HG03571 (cell line): ENCODE measurements at regions not wholly inside any gene's neighbourhood (a gene's known extent, or its start where the extent isn't known, plus 50 kb on each side); places are given as distances from the start of the nearest gene placed in this dataset.
A peak's percentile ranks its signal among the peaks of the same experiment; 100 is the strongest.
"Not testable (repeated sequence)": the region's sequence is repeated elsewhere in the genome, so short reads cannot be mapped to it uniquely, and the experiment has no call there.

ENCODE experiments used
- ATAC-seq: cut with Tn5 transposase; IDR thresholded peaks from one replicate; pipeline ENCODE4 v1.9.1; 2021; ENCODE audit not compliant: unreplicated experiment

DNA sequence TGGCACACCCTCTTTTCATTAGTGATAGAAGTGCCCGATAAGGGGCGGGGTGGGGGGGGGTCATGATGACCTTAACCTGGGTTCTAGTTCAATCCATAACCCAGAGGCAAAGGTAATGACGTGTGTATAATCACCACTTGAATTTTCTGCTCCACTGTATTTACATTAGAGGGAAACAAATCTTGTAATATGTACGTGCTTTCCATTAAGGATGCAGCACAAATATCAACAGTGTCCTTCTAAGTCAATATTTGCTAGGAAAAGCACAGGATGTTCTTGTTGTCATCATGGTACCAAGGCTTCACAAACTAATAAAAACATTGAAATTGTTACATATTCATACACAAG is 121.2 kb upstream of the SLC38A2 start:
- no peak for ATAC-seq

DNA sequence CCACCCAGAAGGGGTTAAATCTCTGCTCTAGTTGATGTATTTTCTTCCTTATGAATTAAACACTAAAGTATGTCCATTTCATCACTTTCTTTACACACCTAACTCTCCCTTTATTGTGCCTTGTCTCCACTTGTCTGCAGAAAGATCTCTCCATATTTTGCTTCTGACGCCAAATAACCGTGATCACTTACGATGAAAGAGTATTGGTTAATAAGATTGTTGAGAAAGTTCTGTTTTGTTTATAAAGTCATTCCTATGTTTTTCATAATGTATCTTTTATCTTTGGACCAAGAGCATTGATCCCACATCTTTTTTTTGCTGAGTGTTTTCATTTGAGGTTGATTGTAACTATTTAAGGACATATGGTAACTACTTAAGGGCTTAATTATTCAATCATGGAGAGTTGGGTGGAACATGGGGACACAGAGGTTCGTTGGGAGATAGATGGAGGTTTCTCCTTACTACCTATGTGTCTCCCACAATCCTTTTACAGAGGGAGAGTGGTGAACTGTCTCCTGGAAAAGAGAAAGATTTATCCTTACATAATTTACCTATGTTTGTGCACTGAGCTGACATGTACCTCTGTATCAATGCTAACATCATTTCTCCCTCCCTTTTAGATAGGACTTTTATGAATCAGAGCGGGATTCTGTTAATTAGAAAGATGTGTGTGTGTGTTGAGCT is 120.7 kb upstream of the SLC38A2 start:
- no peak for ATAC-seq

DNA sequence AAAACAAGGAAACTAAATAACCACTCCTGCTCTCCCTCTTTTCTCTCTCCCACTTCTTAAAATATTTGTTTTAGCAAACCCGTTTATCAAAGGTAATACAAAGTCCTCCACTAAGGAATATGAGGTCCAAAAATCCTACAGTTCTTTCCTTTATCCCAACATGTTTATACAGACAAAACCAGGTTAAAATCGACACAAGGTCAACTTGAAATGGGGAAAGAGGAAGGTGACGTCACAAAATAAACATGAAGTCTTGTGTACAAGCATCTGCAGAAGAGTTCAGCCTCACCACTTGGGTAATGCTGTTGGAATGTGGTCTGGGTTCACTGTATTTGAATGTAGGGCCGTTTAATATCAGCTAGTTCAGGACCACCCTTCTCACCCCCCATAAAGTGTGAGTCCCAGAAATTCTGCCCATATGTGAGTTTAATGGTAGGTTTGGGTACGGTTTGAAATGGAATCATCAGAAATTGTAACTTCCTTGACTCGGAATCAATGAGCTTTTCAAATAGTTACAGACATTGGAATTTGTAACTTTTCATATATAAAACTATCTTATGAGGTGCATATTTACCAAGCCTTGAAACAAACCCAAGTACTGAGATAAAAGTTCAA is 120.0 kb upstream of the SLC38A2 start:
- no peak for ATAC-seq

DNA sequence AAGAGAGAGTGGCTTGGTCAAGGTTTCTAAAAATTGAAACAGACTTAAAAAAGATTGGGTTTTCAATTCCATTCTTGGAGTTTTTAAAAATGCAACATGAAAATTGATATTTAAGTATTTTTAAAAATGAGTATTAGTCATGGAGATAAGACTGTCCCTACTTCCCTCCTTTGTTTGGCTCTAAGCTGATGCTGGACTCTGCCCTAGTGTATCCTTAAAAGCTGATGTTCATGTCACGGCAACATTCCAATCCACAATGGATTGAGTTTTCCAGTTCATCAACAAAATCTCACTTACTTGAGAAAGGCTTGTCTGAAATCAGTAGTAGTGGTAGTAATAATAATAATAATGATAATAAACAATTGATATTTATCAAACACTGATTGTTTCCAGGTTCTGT is 119.0 kb upstream of the SLC38A2 start:
- ATAC-seq, result no peak

DNA sequence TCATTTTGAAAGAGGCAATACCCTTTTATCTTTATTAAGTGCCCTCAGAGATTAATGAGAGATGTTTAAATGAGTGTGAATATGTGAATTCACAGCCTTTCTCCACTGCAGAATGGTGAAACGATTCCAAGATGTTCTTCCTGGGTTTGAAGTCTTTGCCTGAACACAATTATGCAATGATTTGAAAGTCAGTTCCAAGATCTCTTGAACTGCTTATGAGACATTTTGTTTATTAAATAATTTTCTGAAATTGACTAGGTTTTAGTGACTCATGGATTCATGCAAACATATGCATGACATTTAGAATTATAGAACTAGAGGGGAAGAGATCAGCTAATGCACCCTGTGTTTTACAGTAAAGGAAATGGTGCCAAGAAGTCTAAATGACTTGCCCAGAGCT is 118.1 kb upstream of the SLC38A2 start:
- ATAC-seq, result no peak

DNA sequence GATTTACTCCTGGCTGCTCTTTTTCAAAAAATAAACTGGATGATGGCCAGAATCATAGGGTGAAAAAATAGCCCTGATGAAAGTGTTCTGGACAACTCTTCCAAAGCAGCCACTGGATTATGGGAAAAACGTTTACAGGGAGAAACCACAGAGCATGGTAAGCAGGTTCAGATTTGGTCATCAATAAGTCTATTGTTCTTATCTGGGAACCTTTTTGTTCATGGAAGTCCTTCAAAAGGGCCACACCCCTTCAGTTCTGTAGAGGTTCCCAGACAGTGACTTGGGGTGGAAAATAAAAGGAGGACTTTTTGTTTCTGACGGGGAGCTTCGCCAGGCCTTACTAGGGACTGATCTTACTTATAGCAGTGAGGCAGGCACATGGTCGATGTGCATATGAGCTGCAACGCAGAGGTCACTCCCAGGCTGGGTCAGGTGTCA is 117.4 kb upstream of the SLC38A2 start:
- no peak for ATAC-seq

DNA sequence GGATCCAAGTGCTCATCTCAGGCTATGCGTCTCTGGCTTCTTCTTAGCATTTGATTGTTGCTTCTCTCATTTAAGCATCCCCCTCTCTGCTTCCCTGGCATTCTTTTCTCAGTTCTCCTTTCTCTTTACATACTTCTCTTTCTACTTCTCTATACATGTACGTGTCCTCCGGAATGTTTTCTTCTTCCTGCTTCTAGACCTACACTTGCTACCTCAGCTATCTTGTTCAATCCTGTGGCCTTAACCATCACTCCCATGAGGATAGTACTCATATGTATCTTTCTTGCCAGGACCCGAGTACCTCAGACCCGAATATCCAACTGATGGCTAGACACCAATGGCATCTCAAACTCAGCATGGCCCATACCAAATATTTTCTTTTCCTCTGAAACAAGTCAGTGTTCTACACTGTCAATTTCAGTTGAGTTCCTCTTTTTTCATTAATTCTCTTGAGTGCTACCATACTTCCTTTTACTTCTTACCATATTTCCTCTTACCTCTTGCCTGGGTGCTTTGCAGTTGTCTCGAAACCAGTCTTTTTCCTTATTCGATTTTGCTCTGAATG is 115.1 kb upstream of the SLC38A2 start:
- ATAC-seq, result no peak

DNA sequence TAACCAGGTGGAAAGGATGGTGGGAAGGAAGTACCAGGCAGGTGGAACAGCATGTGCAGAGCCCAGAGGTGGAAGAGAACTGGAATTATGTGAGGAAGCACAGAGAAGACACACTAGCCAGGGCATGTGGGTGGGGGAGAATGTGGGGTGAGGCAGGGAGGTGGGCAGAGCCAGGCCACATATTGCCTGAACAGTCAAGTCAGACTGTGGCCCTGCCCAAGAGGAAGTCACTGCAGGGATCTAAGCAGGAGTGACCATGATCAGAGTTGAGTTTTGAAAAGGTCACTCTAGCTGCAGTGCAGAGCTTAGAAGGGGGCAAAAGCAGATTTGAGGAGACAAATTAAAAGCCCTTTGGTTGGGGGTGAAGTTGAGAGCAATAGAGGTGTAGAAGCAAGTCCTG is 114.0 kb upstream of the SLC38A2 start:
- no peak for ATAC-seq

DNA sequence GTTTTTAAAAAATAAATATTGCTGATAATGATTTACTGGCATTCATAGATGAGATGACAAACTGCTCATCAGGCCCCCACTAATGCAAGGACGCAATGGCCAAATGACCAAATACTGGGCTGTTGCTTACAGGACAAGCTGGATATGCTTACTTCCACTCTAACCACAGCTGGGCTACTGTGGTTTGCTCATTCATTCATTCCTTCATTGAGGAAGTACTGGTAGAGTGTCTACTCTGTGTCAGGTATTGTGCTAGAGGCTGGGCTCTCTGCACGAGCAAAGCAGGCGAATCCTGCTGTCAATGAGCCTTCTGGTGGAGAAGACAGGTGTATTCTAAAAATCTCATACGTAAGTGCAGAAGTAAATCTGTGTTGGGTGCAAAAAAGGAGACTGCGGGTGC is 113.3 kb upstream of the SLC38A2 start:
- no peak for ATAC-seq

DNA sequence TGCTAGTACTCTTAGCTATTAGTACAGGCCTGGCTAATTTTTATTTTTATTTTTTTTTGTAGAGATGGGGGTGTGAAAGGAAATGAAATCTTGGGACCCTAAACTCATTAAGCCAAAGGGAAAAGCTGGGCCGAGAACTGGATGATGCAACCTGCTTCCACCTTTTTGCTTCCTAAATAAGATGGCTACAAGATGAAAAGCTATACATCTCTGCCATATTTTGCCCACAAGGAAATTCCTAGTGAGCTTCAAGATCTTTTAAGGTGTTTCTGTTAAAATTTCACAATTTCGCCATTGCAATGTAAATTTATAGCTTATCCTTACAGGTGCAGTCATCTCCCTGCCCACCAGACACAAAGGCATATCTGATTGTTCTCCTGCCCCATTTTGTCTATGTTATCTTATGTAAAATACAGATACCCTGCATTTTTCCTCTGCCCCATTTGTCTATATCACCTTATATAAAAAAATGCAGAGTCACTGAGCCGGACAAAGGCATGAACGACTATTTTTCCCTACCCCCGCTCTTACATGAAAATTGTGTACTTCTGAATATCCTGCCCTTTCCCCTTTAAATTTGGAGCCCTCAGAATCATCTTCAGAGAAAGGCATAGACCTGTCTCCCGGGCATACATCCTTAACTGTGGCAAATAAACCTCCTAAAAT is 112.0 kb upstream of the SLC38A2 start:
- no peak for ATAC-seq

DNA sequence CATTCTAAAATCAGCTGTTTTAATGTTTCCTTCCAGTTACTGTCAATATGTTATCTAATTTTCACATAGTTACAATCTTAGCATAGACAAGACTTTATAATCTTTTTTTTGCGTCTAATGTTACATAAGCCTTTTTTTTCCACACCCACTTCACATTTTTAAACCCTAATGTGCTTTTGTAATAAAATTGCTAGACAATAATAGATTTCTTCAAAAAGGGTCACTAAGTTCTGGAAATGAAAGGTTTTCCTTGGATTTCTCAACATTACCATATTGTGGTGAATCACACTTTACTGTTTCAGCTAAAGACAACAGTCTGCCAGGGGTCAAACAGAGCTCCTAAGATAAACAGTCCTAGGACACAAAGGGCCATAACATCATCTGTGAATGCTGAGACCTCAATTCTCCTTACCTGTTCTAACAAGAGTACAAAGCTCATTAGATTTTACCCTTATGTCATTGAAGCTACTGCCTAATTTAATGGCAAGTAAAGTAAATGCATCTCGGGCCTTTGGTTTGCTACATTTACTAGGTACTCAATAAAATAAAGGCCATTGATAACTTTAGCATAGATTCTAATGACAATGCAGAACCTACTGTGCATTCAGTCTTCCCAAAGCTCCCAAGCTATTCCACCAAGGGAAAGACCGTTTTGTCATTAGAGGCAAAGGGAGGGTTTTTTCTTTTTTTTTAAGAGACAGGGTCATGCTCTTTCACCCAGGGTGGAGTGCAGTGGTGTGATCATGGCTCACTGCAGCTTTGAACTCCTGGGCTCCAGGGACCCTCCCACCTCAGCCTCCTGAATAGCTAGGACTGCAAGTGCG is 111.2 kb upstream of the SLC38A2 start:
- no peak for ATAC-seq

DNA sequence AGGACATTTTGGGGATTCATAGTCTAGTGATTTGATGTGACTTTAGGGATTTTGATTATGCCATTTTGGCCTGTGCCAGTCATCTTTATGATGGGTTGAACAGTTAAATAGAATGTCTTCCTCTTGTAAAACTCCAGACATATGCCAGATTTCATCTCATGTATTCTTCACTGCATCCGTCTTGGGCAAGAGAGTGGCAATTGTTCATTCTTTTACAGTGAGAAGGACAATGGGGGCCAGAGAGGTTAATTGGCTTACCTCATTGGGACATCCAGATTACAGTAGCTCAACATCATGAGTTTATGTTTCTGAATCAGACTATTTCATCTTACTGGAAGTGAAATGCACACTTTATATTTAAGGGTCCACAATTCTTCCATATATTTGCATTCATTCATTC is 108.2 kb upstream of the SLC38A2 start:
- ATAC-seq, result no peak

DNA sequence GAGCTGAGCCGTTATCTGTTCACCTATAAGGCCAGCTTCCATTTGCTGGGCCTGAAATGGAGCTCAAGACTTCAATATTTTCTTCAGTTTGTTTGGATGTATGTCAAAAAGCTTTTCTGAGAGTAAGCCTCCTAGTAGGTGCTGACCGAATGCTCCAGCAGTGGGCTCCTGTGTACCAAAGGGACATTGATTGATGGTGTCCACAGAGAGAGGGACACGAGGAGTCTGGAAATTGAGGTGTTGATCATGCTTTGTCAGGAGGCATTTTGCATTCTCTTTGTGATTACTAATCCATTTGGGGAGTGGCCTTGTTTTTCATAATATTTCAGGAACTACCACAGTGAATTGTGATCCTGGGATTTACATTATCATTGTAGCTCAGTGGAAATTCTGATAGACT is 107.7 kb upstream of the SLC38A2 start:
- ATAC-seq, result no peak

DNA sequence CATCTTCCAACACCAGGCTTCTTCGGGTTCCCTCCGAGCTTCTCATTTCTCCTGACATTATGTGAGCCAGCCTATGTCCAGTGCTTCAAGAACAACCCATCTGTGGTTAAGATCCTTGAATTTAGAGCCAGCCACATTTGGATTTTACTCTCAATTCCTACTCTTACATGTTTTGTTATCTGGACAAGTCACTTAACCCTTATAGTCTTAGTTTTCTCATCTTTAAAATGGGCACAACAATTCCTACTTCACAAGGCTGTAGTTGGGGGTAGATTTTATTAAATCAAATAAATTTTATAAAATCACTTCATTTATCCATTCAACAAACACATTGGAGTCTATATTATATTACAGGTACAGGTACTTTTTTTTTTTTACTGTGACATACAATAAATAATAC is 105.5 kb upstream of the SLC38A2 start:
- ATAC-seq, result no peak

DNA sequence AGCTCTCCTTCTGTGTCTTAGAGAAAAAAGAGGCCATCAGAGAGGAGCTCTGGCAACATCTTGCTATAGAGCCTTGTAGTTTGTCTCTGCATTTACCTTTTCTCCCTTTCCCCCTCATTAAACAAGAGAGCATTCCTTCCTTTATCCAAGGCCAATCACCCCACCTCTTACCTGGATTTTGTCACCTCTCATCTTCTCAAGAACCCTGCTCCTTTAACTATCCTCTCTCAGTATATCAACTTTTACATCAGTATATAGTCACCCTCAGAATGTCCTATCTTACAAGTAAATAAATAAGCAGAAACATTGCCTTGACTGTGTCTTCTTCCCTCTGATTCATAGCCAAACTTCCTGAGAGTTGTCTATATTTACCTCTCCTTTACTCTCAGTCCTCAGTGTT is 105.0 kb upstream of the SLC38A2 start:
- ATAC-seq, result no peak

DNA sequence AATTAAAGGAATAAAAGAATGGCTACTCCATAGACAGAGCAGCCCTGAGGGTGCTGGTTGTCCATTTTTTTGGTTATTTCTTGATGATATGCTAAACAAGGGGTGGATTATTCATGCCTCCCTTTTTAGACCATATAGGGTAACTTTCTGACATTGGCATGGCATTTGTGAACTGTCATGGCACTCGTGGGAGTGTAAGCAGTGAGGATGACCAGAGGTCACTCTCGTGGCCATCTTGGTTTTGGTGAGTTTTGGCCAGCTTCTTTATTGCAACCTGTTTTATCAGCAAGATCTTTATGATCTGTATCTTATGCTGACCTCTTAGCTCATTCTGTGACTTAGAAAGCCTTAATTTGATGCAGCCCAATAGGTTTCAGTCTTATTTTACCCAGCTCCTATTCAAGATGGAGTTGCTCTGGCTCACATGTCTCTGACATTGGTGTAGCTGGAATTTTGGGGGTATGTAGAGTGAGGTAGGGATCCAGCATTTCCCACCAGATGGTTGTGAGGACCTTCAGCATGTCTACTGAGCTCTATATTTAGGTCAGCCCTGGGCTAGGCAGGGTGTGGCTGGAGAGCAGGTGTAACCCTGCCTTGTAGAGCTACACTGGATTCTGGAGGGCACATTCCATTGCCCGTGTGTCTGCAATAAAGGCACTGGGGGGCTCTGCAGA is 103.5 kb upstream of the SLC38A2 start:
- ATAC-seq, result no peak

DNA sequence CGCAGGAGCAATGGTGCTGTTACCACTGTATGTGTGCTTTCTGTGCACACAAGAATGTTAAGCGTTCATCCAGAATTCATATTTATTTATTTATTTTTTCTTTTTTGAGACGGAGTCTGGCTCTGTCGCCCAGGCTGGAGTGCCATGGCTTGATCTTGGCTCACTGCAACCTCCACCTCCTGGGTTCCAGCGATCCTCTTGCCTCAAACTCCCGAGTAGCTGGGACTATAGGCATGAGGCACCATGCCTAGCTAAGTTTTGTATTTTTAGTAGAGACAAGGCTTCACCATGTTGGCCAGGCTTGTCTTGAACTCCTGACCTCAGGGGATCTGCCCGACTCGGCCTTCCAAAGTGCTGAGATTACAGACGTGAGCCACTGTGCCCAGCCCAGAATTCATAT is 101.8 kb upstream of the SLC38A2 start:
- ATAC-seq, result not testable (repeated sequence)

DNA sequence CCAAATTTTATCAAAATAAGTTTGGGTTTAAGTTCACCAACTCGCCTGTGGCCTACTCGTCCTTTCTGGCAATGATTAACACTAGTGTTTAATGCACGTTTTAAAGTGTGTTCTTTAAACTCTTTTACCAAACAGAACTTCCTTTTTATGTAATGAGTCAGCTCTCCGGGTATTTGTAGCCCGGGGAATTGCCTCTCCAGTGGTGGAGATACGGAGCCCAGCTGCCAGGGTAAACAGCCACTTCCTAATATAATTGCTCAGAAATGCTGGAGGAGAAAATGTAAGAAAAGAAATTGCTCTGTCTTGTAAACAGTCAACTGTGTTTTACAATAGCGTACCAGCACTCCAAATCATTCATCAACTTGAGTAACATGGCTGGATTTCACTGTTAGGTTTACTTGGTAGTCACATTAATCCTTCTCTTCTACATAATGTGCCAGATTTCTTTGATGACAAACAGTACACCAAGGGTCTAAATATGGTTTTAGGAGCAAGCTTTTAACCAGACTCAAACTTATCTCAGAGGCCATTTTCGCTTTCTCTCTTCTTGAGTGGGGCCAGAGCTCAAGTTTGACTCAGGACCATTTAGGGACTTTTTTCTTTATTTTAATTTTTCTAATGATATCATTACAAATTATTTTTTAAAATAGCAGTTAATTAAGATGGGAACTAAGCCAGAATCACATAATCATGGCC is 101.2 kb upstream of the SLC38A2 start:
- peak; percentile 81 for ATAC-seq

DNA sequence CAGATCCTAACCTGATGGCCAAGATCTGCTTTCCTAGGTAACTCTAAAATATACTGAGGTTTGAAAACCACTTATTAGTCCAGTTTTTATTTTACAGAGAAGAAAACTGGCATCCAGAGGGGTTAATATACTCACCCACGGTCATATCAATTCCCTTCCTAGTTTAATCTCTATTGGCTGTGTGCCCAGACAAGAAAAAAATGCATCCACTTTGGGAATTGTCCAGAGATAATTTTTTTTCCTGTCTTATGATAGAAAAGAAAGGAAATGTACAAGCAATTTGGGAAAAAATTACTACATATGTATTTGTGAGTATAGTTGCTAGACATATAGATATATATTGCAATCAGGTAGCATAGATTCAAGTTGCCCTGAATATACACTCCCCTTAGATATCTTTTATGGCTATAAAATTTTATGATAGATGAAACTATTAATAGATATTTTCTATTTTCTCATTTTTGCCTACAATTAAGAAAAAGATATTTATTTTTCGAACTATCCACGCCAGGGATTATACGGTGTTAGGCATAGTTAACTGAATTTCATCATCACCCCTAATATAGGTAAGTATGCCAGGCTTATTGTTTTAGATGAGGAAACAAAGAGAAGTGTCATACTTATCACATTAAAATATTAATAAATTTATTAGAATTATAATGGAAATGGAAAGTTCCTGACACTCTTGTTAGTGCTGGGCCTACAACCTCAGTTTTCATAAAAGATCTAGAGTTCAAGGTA is 100.5 kb upstream of the SLC38A2 start:
- no peak for ATAC-seq
